Osteocyte (in vitro differentiated cells): ENCODE measurements at regions not wholly inside any gene's neighbourhood (a gene's known extent, or its start where the extent isn't known, plus 50 kb on each side); places are given as distances from the start of the nearest gene placed in this dataset.
A peak's percentile ranks its signal among the peaks of the same experiment; 100 is the strongest.

Source experiments
- DNase-seq: peaks from one replicate; pipeline ENCODE4 v3.0.0; 2021; ENCODE audit warnings: mixed read lengths; ENCODE audit not compliant: unreplicated experiment; ENCODE audit errors: extremely low spot score
- H3K27ac Mint-ChIP-seq: one replicate; pipeline ENCODE4 v1.8.0; 2021; ENCODE audit warnings: mild to moderate bottlenecking, mixed read lengths; ENCODE audit not compliant: unreplicated experiment
- H3K27me3 Mint-ChIP-seq: one replicate; pipeline ENCODE4 v1.8.0; 2021; ENCODE audit warnings: mixed read lengths; ENCODE audit not compliant: unreplicated experiment
- H3K36me3 Mint-ChIP-seq: one replicate; pipeline ENCODE4 v1.8.0; 2021; ENCODE audit warnings: mixed read lengths; ENCODE audit not compliant: unreplicated experiment
- H3K4me1 Mint-ChIP-seq: one replicate; pipeline ENCODE4 v1.8.0; 2021; ENCODE audit warnings: mixed read lengths; ENCODE audit not compliant: unreplicated experiment
- H3K4me3 Mint-ChIP-seq: one replicate; pipeline ENCODE4 v1.8.0; 2021; ENCODE audit warnings: mild to moderate bottlenecking, moderate library complexity, mixed read lengths; ENCODE audit not compliant: unreplicated experiment
- H3K9me3 Mint-ChIP-seq: one replicate; pipeline ENCODE4 v1.8.0; 2021; ENCODE audit warnings: mixed read lengths; ENCODE audit not compliant: unreplicated experiment
- CTCF ChIP-seq: fragments of 200-600 bp; sonication (generic); IDR thresholded peaks from 2 replicates; pipeline ENCODE4 v1.5.0; 2021; ENCODE audit warnings: antibody characterized with exemption, mild to moderate bottlenecking, moderate library complexity

- Mint-ChIP-seq H3K36me3 (no peaks in the 10 kb centered on the region), H3K4me3 (no peak overlapping the region), H3K27ac (no peak overlapping the region), H3K4me1 (peaks cover 17% of the 10 kb centered on the region), H3K9me3 (no peaks in the 10 kb centered on the region), H3K27me3 (no peaks in the 10 kb centered on the region)
- no peak for TF ChIP-seq CTCF
- DNase-seq, result no peak
Observed at GRCh38 chr13:55230570-55230908, 1910.2 kb upstream of the PRR20A start.

GRCh38 chr13:55234311-55234710 is 1906.4 kb upstream of the PRR20A start:
- H3K36me3 Mint-ChIP-seq, result no peaks in the 10 kb centered on the region

GRCh38 chr13:55245005-55245644 is 1895.6 kb upstream of the PRR20A start:
- H3K36me3 Mint-ChIP-seq, result no peaks in the 10 kb centered on the region
- no peaks in the 10 kb centered on the region for H3K4me1 Mint-ChIP-seq
- no peak overlapping the region for H3K27ac Mint-ChIP-seq
- DNase-seq, result no peak
- peaks cover 6% of the 10 kb centered on the region for H3K9me3 Mint-ChIP-seq
- peak; percentile 50 for TF ChIP-seq CTCF
- peaks cover 27% of the 10 kb centered on the region for H3K27me3 Mint-ChIP-seq
- no peak overlapping the region for H3K4me3 Mint-ChIP-seq

More at GRCh38 chr13:55234311-55234710, 1906.4 kb upstream of the PRR20A start:
- Mint-ChIP-seq H3K27ac (no peak overlapping the region), H3K4me1 (peaks cover under 1% of the 10 kb centered on the region), H3K27me3 (peaks cover under 1% of the 10 kb centered on the region), H3K4me3 (no peak overlapping the region), H3K9me3 (no peaks in the 10 kb centered on the region)
- no peak for TF ChIP-seq CTCF
- DNase-seq, result no peak

GRCh38 chr13:55255236-55255635 is 1885.5 kb upstream of the PRR20A start:
- Mint-ChIP-seq H3K27ac (no peak overlapping the region), H3K4me1 (no peaks in the 10 kb centered on the region), H3K9me3 (no peaks in the 10 kb centered on the region), H3K27me3 (no peaks in the 10 kb centered on the region), H3K36me3 (no peaks in the 10 kb centered on the region), H3K4me3 (no peak overlapping the region)
- DNase-seq, result no peak
- TF ChIP-seq CTCF, result no peak

GRCh38 chr13:55263045-55263444 is 1877.7 kb upstream of the PRR20A start:
- no peaks in the 10 kb centered on the region for H3K9me3 Mint-ChIP-seq
- no peak overlapping the region for H3K27ac Mint-ChIP-seq
- no peak for TF ChIP-seq CTCF
- no peak for DNase-seq
- no peak overlapping the region for H3K4me3 Mint-ChIP-seq
- H3K27me3 Mint-ChIP-seq, result no peaks in the 10 kb centered on the region
- H3K4me1 Mint-ChIP-seq, result no peaks in the 10 kb centered on the region
- no peaks in the 10 kb centered on the region for H3K36me3 Mint-ChIP-seq
